Esophagus muscularis mucosa (tissue), 4 donors: ENCODE measurements at regions not wholly inside any gene's neighbourhood (a gene's known extent, or its start where the extent isn't known, plus 50 kb on each side); places are given as distances from the start of the nearest gene placed in this dataset.
A peak's percentile ranks its signal among the peaks of the same experiment; 100 is the strongest.

Experiments
- DNase-seq: peaks from one replicate; pipeline ENCODE4 v3.0.0-alpha.2; 2017; ENCODE audit errors: extremely low spot score
- H3K27ac ChIP-seq, 4 donors: fragments of 200-600 bp; sonication (generic); replicated peaks in 1 of 4; 1 replicate in 3 of 4; 2 replicates in 1 of 4; pipeline ENCODE4 v1.5.1; 2016 to 2019; ENCODE audit warnings: mild to moderate bottlenecking in 1 of 4
- H3K27me3 ChIP-seq, 4 donors: fragments of 200-600 bp; sonication (generic); one replicate each; pipeline versions ENCODE4 v1.5.1 to v1.6.0; 2016 to 2019
- H3K36me3 ChIP-seq, 4 donors: fragments of 200-600 bp; sonication (generic); one replicate each; pipeline ENCODE4 v1.5.1; 2016 to 2019
- H3K4me1 ChIP-seq, 4 donors: fragments of 200-600 bp; sonication (generic); one replicate each; pipeline ENCODE4 v1.5.1; 2016 to 2019
- H3K4me3 ChIP-seq, 4 donors: fragments of 200-600 bp; sonication (generic); 1 replicate in 2 of 4; 2 replicates in 2 of 4; pipeline ENCODE4 v1.5.1; 2016 to 2019; ENCODE audit warnings: mild to moderate bottlenecking in 4 of 4, moderate library complexity in 1 of 4
- H3K9me3 ChIP-seq, 4 donors: fragments of 200-600 bp; sonication (generic); 1 replicate in 3 of 4; 2 replicates in 1 of 4; pipeline ENCODE4 v1.5.1; 2016 to 2019
- CTCF ChIP-seq, 3 experiments: fragments of 200-600 bp in 2 of 3; fragments of 450-650 bp in 1 of 3; sonication (generic) in 2 of 3; IDR thresholded peaks; one replicate each; pipeline ENCODE4 v1.5.1; 2017 to 2019; ENCODE audit warnings: antibody characterized with exemption in 3 of 3, mild to moderate bottlenecking in 2 of 3, moderate library complexity in 1 of 3
- EP300 ChIP-seq: sonication (generic); formaldehyde crosslinking; IDR thresholded peaks from one replicate; pipeline ENCODE4 v1.6.1; 2017; ENCODE audit warnings: antibody characterized with exemption
- POLR2A ChIP-seq: fragments of 450-650 bp; IDR thresholded peaks from one replicate; pipeline ENCODE4 v1.6.1; 2017; ENCODE audit warnings: antibody characterized with exemption, moderate library complexity, mild to moderate bottlenecking, low read depth
- POLR2AphosphoS5 ChIP-seq, 2 donors: sonication (generic); formaldehyde crosslinking; IDR thresholded peaks; one replicate each; pipeline ENCODE4 v1.6.1; 2017; ENCODE audit warnings: antibody characterized with exemption in 2 of 2
- WGBS: methylation state at CpG from one replicate; pipeline ENCODE4 v1.1.5; 2018; 5-methylcytosine and 5-hydroxymethylcytosine counted together
- intact Hi-C: fragments of 100-400 bp; cut with DNase I; formaldehyde crosslinking; loops from one replicate; pipeline ENCODE4 v1.15.1; 2023

- H3K4me3 ChIP-seq: no peak overlapping the region
- intact Hi-C loops: loop anchor here (5.0 kb wide), 4 partner anchors 44 to 329 kb away; partner anchors contain the start of gene LBH
- no peaks in the 10 kb centered on the region for H3K27me3 ChIP-seq
- H3K9me3 ChIP-seq: no peaks in the 10 kb centered on the region
- TF ChIP-seq EP300: no peak
- no peak for TF ChIP-seq POLR2A
- no peak for TF ChIP-seq CTCF (IDR thresholded peaks at IDR 0.05)
- TF ChIP-seq POLR2AphosphoS5 (IDR thresholded peaks at IDR 0.05): no peak
- H3K4me1 ChIP-seq: peaks cover 60 to 77% (median 70%) of the 10 kb centered on the region in 4 donors
- H3K36me3 ChIP-seq: no peaks in the 10 kb centered on the region
- peak overlapping the region; percentile 81 to 88 (median 88) for H3K27ac ChIP-seq
- WGBS: 97% methylated on average over 3 of the region's 3 CpGs
- DNase-seq: no peak
These were observed 83.6 kb upstream of the LCLAT1 start for GRCh38 chr2:30363406-30363805.

- intact Hi-C loops: no loop called here
- Histone ChIP-seq H3K36me3 (no peaks in the 10 kb centered on the region), H3K9me3 (no peaks in the 10 kb centered on the region), H3K27ac (no peak overlapping the region), H3K27me3 (no peaks in the 10 kb centered on the region), H3K4me1 (peaks cover 42 to 64% (median 55%) of the 10 kb centered on the region in 4 donors), H3K4me3 (no peak overlapping the region)
- 91% methylated on average over 10 of the region's 10 CpGs for WGBS
- no peak for TF ChIP-seq POLR2AphosphoS5 (IDR thresholded peaks at IDR 0.05)
- no peak for TF ChIP-seq CTCF (IDR thresholded peaks at IDR 0.05)
- no peak for TF ChIP-seq EP300
- TF ChIP-seq POLR2A: no peak
- DNase-seq: no peak
These were observed 81.8 kb upstream of the LCLAT1 start for GRCh38 chr2:30365201-30365600.

GRCh38 chr2:30366199-30366691 lies 80.8 kb upstream of the LCLAT1 start:
- intact Hi-C loops: no loop called here
- Histone ChIP-seq H3K4me3 (no peak overlapping the region), H3K27ac (peak overlapping the region; percentile 14 to 54 (median 38)), H3K27me3 (no peaks in the 10 kb centered on the region), H3K9me3 (no peaks in the 10 kb centered on the region), H3K4me1 (peaks cover 32 to 53% (median 45%) of the 10 kb centered on the region in 4 donors), H3K36me3 (no peaks in the 10 kb centered on the region)
- no peak for DNase-seq
- 46% methylated on average over 8 of the region's 10 CpGs for WGBS
- TF ChIP-seq POLR2AphosphoS5 (IDR thresholded peaks at IDR 0.05) (no peak), POLR2A (no peak), CTCF (IDR thresholded peaks at IDR 0.05) (no peak), EP300 (no peak)

GRCh38 chr2:30367232-30368070 lies 79.6 kb upstream of the LCLAT1 start:
- Histone ChIP-seq H3K36me3 (no peaks in the 10 kb centered on the region), H3K9me3 (no peaks in the 10 kb centered on the region), H3K4me3 (no peak overlapping the region), H3K27me3 (no peaks in the 10 kb centered on the region), H3K27ac (peak overlapping the region; percentile 14 to 32 (median 20)), H3K4me1 (peaks cover 26 to 50% (median 40%) of the 10 kb centered on the region in 4 donors)
- TF ChIP-seq EP300 (no peak), POLR2A (no peak), POLR2AphosphoS5 (IDR thresholded peaks at IDR 0.05) (peak in 1 of 2 donors; percentile 12)
- intact Hi-C loops: no loop called here
- WGBS: 80% methylated on average over 8 of the region's 9 CpGs
- DNase-seq: no peak

GRCh38 chr2:30368258-30368657 lies 78.8 kb upstream of the LCLAT1 start:
- 59% methylated on average over 3 of the region's 5 CpGs for WGBS

More at GRCh38 chr2:30368258-30368657, 78.8 kb upstream of the LCLAT1 start:
- H3K4me1 ChIP-seq: peaks cover 18 to 47% (median 32%) of the 10 kb centered on the region in 4 donors
- DNase-seq: no peak
- H3K27ac ChIP-seq: peak overlapping the region; percentile 14 to 32 (median 20)
- no peaks in the 10 kb centered on the region for H3K9me3 ChIP-seq
- intact Hi-C loops: no loop called here
- no peak overlapping the region for H3K4me3 ChIP-seq
- H3K27me3 ChIP-seq: no peaks in the 10 kb centered on the region
- TF ChIP-seq EP300: no peak
- no peak for TF ChIP-seq POLR2A
- TF ChIP-seq CTCF (IDR thresholded peaks at IDR 0.05): no peak
- no peak for TF ChIP-seq POLR2AphosphoS5 (IDR thresholded peaks at IDR 0.05)
- H3K36me3 ChIP-seq: no peaks in the 10 kb centered on the region
